Stimulated activated CD4-positive, alpha-beta T cell treated with anti-CD3 and anti-CD28 coated beads, Interleukin-1b, Interleukin-23, amount 100 ng/mL, for 1 hour (primary cell): ENCODE measurements at regions not wholly inside any gene's neighbourhood (a gene's known extent, or its start where the extent isn't known, plus 50 kb on each side); places are given as distances from the start of the nearest gene placed in this dataset.
"Not testable (repeated sequence)": the region's sequence is repeated elsewhere in the genome, so short reads cannot be mapped to it uniquely, and the experiment has no call there.

Source experiments
- DNase-seq, 2 donors: peaks; one replicate each; pipeline ENCODE4 v3.0.0-alpha.2; 2020; ENCODE audit warnings: low read depth in 2 of 2

- no peak for DNase-seq
Observed at GRCh38 chr4:19159874-19160273, 1091.8 kb upstream of the SLIT2 start.

- DNase-seq: no peak
Observed at GRCh38 chr4:19158107-19158809, 1093.4 kb upstream of the SLIT2 start.

- DNase-seq: no peak
Observed at GRCh38 chr4:19156786-19157185, 1094.9 kb upstream of the SLIT2 start.

- no peak for DNase-seq
Observed at GRCh38 chr4:19155568-19155967, 1096.1 kb upstream of the SLIT2 start.

- not testable (repeated sequence) for DNase-seq
Observed at GRCh38 chr4:19154267-19154666, 1097.4 kb upstream of the SLIT2 start.

- DNase-seq: no peak
Observed at GRCh38 chr4:19152264-19152663, 1099.4 kb upstream of the SLIT2 start.

GRCh38 chr4:19151684-19152083, 1100.0 kb upstream of the SLIT2 start:
- no peak for DNase-seq

- no peak for DNase-seq
Observed at GRCh38 chr4:19146038-19146437, 1105.7 kb upstream of the SLIT2 start.

- DNase-seq: no peak
Observed at GRCh38 chr4:19135895-19136633, 1114.5 kb upstream of the LCORL start.

GRCh38 chr4:19134685-19135084, 1113.1 kb upstream of the LCORL start:
- DNase-seq: no peak

- no peak for DNase-seq
Observed at GRCh38 chr4:19133315-19133714, 1111.8 kb upstream of the LCORL start.

GRCh38 chr4:19130866-19131265, 1109.3 kb upstream of the LCORL start:
- DNase-seq: no peak

- DNase-seq: no peak
Observed at GRCh38 chr4:19128176-19128575, 1106.6 kb upstream of the LCORL start.

- no peak for DNase-seq
Observed at GRCh38 chr4:19126903-19127302, 1105.3 kb upstream of the LCORL start.

GRCh38 chr4:19123681-19124080, 1102.1 kb upstream of the LCORL start:
- no peak for DNase-seq

GRCh38 chr4:19119904-19120560, 1098.5 kb upstream of the LCORL start:
- no peak for DNase-seq

GRCh38 chr4:19117022-19117421, 1095.5 kb upstream of the LCORL start:
- no peak for DNase-seq

- no peak for DNase-seq
Observed at GRCh38 chr4:19104176-19104575, 1082.6 kb upstream of the LCORL start.

- no peak for DNase-seq
Observed at GRCh38 chr4:19095491-19096046, 1074.0 kb upstream of the LCORL start.

GRCh38 chr4:19093951-19094350, 1072.4 kb upstream of the LCORL start:
- no peak for DNase-seq

- no peak for DNase-seq
Observed at GRCh38 chr4:19092797-19093196, 1071.2 kb upstream of the LCORL start.

- no peak for DNase-seq
Observed at GRCh38 chr4:19074036-19074435, 1052.5 kb upstream of the LCORL start.

GRCh38 chr4:19063662-19064061, 1042.1 kb upstream of the LCORL start:
- DNase-seq: no peak
